SW 1271 (cell line): ENCODE measurements at regions not wholly inside any gene's neighbourhood (a gene's known extent, or its start where the extent isn't known, plus 50 kb on each side); places are given as distances from the start of the nearest gene placed in this dataset.

ENCODE experiments used
- DNase-seq, 2 experiments: peaks; one replicate each; lab custom pipeline; 2025; lab: John Stamatoyannopoulos, UW

DNA sequence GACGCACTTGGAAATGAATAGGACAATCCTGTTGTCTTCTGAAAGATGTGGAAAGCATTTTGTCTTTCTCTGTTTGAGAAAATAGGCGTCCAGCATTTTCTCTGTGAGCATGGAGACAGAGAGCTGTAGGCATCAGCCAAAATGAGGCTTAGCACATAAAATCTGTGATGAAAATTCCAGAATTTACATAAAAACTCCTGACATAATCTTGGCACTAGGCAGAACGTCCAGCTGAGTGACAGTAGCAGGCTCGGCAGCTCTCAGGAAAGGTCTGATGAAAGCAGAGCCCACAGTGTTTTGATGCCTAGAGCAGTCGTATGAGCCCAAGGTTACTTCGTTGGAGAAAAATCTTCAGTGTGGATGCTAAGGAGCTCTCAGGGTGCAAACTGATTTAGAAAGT lies 543.3 kb upstream of the MAP3K7 start:
- DNase-seq, result no peak

GRCh38 chr6:91127752-91128151 lies 540.9 kb upstream of the MAP3K7 start:
- no peak for DNase-seq

- no peak for DNase-seq
Measured at GRCh38 chr6:91126876-91127275, 540.0 kb upstream of the MAP3K7 start.

- DNase-seq, result no peak
Measured at GRCh38 chr6:91117550-91117949, 530.7 kb upstream of the MAP3K7 start.

DNA sequence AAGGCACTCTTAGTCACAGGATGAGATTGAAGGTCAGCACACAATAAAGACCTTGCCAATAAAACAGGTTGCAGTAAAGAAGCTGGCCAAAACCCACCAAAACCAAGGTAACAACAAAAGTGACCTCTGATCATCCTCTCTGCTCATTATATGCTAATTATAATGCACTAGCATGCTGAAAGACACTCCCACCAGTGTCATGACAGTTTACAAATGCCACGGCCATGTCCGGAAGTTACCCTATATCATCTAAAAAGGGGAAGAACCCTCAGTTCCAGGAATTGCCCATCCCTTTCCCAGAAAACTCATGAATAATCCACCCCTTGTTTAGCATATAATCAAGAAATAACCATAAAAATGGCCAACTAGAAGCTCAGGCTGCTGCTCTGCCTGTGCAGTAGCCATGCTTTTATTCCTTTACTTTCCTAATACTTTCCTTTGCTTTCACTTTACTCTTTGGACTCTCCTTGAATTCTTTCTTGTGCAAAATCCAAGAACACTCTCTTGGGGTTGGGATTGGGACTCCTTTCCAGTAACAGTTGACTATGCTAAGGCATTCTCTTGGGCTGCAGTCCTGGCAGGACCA lies 527.3 kb upstream of the MAP3K7 start:
- DNase-seq, result no peak

GRCh38 chr6:91106083-91106482 lies 519.2 kb upstream of the MAP3K7 start:
- DNase-seq, result no peak

GRCh38 chr6:91105532-91105931 lies 518.7 kb upstream of the MAP3K7 start:
- DNase-seq, result no peak

DNA sequence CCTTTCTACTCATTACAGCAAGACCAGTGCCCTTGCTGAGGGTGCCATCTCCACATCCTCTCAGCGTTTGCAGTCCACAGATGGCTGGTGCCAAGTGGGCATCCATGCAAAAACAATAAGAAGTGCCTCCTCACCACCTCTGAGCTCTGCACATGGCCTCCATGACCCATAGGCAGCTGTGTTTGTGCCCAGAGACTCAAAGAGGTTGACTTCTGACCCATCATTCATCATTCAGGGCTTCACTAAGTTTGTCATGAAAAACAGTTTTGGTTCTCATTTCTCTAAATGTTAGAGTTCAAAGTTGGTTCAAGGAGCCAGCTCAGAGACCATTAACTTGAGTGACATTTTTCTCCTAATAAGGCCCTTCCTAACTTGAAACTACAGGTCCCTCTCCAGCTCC lies 512.6 kb upstream of the MAP3K7 start:
- DNase-seq, result no peak

DNA sequence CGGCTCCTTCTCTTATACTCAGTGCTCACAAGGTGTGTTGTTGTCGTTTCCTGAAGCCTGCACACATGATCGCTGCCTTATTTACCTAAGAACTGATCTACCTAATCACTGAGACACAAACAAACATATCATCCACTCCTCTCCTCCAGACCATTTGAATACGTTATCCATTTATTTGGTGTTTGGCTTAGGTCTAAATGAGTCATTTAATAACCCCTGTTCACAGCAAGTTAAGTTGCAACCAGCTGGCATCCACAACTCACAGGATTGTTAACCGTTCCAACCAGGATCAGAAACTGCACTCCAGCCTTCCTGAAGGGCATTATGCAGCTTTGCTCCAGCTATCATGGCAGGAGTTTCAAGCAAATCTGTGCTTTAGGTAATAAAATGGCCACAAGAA lies 511.1 kb upstream of the MAP3K7 start:
- no peak for DNase-seq

GRCh38 chr6:91097364-91097763 lies 510.5 kb upstream of the MAP3K7 start:
- DNase-seq, result no peak

DNA sequence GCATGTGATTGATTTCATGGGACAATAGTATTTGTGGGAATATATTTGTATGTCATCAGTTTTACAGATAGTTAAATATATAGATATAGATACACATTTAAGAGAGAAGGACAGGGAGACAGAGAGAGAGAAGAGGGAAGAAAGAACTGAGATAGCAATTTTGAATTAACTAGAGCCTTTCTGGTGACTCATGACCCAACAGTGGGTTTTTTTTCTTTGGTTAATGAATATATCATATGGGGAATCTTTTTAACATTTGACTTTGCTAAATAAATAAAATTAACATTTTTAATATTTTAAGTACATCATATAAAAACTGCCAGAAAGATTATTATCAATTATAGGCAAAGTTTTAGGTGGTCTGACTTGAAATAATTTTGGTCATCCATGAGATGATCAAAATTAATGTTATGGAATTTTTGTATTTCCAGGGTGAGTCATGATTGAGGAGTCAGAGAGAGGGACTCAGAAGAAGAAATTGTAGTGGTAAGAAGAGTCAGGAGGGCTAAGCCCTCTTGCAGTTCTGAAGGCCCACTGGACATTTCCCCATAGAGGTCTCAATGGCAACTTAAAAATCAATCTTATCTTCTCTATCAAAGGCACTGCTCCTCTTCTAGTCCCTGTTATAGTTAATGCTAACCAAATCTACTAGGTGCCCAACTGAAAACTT lies 508.1 kb upstream of the MAP3K7 start:
- DNase-seq, result no peak

GRCh38 chr6:91094341-91094740 lies 507.5 kb upstream of the MAP3K7 start:
- DNase-seq, result no peak

DNA sequence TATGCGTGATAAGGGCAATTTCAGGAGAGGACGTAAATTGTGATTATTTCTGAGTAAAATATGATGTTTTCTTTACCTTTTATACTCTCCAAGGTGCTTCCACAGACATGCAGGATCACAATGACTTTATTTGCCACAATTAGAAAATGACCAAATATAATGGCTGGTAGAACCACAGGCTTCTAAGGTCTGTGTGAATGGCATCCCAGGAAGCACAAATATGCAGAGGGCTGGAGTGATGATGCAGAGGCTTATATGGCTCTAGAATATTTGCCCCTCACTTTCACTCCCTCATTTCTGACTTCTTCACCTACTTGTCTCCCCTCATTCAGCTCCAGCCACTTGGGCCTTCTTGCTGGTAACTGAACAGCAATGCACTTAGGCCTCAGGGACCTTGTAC lies 502.1 kb upstream of the MAP3K7 start:
- DNase-seq, result no peak

- DNase-seq, result no peak
Measured at GRCh38 chr6:91088515-91088914, 501.6 kb upstream of the MAP3K7 start.

DNA sequence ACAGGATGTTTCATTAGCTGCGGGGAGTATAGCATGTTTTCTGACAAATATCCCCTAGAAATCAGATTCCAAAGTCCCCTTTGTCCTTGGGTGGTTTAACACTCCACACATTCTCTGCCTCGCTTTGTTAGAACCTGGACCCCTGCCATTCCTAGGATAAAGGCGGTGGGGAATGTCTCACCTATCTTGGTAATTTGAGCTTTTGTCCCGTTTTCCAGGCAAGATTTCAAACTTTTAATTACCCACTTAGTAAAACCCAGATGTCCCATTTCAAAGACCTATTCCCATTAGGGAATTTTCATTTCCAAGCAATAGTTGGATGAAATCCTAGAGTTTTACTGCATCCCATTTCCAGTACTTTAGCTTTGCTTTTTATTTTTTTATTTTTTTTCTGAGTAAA lies 501.0 kb upstream of the MAP3K7 start:
- no peak for DNase-seq

- no peak for DNase-seq
Measured at GRCh38 chr6:91083211-91083610, 496.3 kb upstream of the MAP3K7 start.

DNA sequence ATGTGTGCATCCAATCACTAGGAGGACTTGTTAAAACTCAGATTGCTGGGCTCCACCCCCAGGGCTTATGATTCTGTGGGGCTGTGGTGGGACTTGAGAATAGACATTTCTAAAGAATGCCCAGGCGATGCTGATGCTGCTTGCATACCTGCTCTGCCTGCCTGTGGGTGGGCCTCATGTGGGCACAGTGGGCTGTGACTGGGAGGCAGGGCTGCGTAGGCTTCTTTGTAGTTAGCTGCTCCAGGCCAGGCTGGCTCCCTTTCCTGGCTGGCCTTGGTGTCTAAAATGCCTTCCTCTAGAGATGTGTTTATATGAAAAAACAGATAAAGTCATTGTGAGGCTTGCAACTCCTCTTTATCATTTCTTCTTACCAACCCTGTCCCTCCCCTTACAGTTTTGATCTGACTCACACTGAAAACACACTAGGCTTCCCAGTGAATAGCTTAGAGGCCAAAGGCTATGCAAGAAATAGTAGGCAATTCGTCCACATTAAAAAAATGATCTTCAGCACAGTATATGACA lies 495.5 kb upstream of the MAP3K7 start:
- DNase-seq, result no peak

GRCh38 chr6:91081452-91082067 lies 494.7 kb upstream of the MAP3K7 start:
- peak in 1 of 2 experiments; percentile 46 for DNase-seq

DNA sequence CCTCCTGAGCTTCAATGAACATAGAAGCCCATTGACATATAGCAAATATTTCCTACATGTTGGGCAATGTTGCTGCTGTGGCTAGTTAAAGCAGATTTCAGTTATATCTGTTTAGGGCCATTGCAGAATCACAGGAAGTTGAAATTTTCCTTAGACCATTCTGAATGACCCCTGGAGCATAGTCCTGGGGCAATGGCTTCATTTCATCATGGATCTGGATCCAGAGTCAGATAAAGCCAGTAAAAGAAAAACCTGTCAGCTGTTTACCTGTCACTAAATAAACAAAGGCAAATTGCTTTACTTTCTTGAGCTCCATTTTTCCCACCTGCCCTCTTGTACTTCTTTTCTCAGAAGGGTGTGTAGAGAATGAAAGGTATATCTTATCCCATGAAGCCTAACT lies 494.0 kb upstream of the MAP3K7 start:
- no peak for DNase-seq

DNA sequence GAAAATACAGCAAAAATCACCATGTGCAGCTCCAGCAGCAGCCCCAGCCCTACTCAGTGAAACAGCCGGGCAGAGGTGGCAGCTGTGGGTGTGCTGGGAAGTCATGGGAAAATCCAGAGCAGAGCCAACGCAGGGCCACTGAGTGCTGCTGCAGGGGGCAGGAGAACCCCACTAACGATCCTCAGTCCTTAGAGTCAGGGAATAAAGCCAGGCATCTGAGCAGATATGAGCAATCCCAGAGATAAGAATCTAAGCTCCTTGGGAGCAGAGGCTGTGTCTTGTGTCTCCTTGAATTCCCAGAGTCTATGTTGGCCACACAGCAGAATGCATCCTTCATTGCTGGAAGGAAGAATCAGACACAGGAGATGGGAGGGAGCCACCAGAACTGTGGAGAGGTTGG lies 493.1 kb upstream of the MAP3K7 start:
- no peak for DNase-seq

- no peak for DNase-seq
Measured at GRCh38 chr6:91075244-91075976, 488.5 kb upstream of the MAP3K7 start.

GRCh38 chr6:91063362-91063761 lies 476.5 kb upstream of the MAP3K7 start:
- DNase-seq, result no peak

GRCh38 chr6:91057689-91058088 lies 470.8 kb upstream of the MAP3K7 start:
- no peak for DNase-seq
